Activated T-cell treated with anti-CD3 and anti-CD28 coated beads for 4 hours (primary cell): ENCODE measurements at regions not wholly inside any gene's neighbourhood (a gene's known extent, or its start where the extent isn't known, plus 50 kb on each side); places are given as distances from the start of the nearest gene placed in this dataset.

ENCODE experiments used
- DNase-seq: peaks from one replicate; pipeline ENCODE4 v3.0.0-alpha.2; 2020

DNA sequence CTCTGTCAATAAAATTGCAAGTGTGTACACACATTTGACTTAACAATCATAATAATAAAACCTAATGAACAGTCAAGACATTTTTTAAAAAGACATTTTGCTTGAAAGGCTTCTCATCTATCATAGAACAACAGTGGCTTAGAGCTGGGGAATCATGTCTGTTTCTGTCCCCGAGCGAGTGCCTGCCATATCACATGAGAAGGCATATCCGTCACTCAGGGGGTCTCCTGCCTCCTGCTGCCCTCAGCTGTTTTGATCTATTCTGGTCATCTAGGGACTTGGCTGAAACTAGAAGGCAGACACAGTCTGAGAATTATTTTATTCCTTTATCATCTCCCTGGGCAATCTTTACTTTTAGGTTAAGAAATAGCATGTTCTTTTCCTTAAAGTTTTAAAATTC, 278.7 kb upstream of the KLF6 start:
- DNase-seq, result no peak

GRCh38 chr10:4062751-4063150, 277.7 kb upstream of the KLF6 start:
- DNase-seq, result no peak

DNA sequence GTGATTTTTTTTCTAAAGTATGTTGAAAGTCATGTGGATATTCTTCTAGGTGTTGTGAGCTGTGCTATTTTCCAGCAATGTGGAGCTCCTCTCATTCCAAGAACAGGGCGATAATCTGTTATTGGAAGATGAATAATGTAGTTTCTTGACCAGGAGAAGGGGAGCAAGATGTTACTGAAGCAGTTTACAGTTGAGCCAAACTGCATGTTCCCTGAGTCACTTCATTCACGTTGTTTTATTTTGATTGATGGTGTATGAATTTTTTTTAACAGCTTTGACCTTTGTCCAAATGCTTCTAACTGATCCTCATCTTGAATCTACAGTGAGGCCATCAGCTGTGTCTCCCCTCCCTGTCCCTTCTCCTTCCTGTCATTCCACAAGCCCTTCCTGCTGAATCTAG, 277.1 kb upstream of the KLF6 start:
- no peak for DNase-seq

DNA sequence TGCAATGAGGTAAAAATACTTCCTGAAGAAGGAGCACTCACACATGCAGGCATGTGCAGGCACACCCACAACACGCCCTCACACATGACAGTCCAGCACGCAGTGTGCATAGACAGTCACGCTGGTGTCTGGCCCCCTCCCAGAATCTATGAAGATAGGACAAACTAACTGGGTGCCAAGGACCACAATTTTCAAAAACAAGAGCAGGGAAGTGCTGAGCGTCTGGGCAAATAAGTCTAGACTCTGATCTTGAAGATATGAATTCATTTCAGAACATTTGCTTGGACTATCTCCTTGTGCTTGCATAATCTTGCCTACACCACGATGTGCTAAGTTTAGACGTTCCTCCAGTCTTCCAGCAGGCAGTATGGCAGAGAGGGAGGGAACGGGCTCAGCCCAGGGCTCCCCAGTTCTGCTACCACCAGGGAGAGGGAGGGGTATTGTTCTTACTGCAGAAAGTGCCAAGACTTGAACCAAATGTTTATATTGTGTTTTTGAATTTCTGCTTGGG, 276.5 kb upstream of the KLF6 start:
- no peak for DNase-seq

DNA sequence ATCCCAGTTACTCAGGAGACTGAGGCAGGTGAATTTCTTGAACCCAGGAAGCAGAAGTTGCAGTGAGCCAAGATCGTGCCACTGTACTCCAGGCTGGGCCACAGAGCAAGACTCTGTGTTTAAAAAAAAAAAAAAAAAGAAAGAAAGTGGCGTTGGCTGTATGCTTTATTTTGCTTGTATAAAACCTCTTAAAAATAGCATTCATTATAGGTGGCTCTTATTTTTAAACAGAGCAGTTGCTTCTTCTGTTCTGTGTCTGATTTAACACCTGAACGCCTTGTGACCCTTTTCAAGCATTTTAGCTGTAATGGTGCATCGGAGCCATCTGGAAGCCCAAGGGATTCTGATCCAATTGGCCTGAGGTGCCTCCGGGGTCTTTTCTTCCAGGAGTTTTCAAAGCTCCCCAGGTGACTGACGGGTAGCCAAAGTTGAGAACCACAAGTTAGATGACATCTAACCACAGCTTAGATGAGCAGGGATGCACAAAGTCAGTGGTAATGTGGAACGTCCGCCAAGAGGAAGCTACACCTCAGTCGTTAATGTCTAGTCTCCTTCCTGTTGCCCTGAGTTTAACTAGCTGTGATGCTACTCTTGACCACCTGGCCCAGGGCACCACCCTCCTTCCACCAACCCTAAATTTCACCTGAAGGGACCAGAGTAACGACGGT, 274.6 kb upstream of the KLF6 start:
- DNase-seq, result no peak

- DNase-seq, result no peak
Observed at GRCh38 chr10:4058514-4059029, 273.6 kb upstream of the KLF6 start.

DNA sequence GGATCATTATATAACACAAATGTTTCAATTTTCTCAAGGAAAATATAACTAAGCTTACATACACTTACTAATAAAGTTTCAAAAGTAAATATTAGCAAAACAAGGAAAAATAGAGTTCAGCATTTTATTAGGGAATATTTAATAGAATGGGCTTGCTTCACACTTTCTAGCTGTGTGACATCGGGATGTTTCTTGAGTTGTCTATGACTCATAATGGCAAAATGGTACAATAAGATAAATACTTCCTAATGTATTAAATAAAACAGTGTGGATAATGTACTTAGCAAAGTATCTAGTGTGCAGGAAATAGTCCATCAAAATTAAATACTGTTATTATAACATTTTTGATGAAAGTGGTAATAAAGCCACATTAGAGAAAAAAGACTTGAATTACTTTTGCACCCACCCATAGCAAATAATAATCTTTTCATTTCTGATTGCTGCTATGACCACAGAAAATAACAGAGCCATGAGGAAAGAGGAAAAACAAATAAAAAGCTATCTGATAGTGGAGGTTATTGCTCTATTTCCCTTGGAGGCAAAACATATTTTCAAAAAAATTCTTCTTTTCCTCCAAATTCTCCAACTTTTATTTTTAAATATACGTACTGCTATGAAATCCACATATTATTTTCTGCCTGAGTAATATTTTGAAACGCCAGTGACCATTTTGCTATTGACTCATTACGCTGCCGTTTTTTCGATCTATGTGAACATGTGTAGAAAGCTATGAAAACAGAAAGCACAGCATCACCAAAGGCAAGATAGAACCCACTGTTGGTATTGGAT, 272.9 kb upstream of the KLF6 start:
- no peak for DNase-seq

DNA sequence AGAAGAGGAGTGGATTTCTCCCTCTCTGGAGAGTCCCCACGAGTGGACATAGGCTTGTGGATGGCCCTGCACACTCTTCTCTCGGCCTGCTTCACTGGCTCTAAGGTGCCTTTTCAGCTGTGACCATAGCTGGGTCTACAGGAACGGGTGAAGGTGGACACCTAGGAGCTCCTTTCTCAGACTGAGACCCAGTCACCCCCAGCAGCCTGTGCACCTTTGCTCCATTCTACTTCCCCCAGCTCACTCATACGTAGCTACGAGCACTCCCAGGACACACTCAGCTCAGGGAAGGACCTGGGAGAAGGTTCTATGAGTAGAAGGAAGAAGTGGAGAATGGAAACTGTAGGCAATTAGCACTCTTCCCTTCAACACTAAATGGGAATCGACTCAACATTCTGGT, 272.0 kb upstream of the KLF6 start:
- DNase-seq, result no peak

DNA sequence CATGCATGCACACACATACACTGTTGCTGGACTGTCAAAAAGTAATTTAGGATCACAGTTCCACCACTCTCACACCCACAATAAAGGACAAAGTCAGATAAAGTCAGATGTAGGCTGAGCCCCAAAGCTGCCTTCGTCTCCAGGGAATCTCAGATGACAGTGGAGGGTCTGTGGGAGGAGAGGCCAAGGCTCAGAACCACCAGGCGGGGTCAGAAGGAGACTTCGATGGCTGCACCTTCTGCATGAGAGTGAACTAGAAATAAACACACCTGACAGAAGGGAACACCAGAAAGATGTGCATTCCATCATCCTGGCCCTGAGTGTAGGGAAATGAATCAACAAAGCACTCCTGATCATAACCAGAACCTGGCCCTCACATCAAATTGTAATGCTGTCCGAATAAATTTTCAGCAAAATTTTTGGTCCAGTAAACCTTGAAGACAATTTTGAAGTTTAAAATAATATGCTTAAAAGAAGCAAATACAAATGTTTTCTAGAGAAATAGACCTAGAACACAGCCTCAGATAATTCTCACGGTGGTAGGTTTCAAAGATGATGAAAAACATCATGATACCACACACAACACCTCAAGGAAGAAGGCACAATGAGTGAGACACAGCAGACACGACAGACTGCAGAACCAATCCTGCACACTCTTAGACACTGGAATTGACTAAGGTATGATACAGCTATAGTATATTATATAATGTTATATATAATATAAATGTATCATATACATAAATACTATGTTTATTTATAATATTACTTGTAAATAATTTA, 269.8 kb upstream of the KLF6 start:
- no peak for DNase-seq

DNA sequence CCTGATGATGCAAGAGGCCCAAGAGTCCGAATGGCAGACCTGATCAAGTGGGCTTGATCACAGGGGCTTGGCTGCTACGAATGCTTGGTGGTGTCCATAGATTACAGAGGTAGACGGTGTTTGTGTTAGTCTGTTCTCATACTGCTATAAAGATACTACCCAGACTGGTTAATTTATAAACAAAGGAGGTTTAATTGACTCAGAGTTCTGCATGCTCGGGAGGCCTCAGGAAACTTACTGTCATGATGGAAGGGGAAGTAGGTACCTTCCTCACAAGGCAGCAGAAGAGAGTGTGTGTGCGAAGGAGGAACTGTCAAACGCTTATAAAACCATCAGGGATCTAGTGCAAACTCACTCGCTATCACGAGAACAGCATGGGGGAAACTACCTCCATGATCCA, 268.9 kb upstream of the KLF6 start:
- no peak for DNase-seq

- DNase-seq, result no peak
Observed at GRCh38 chr10:4051641-4052151, 266.7 kb upstream of the KLF6 start.

- no peak for DNase-seq
Observed at GRCh38 chr10:4051011-4051640, 266.1 kb upstream of the KLF6 start.

DNA sequence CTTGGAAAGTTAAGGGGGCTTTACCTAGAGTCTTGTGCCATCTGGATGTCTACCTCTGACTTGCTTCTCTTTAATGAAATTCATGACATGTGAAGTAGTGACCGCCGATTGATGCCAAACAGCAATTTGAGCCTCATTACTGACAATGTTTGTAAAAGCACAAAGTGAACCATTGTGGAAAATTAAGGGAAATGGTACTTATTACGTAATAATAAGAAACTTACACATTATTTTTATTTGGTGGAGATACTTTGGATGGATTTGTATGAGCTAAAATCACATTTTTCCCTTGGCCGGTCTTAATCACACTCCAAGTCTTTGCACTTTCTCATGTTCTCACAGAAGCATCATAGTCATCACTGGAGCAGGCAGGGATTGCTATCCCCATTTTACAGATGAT, 265.1 kb upstream of the KLF6 start:
- no peak for DNase-seq

DNA sequence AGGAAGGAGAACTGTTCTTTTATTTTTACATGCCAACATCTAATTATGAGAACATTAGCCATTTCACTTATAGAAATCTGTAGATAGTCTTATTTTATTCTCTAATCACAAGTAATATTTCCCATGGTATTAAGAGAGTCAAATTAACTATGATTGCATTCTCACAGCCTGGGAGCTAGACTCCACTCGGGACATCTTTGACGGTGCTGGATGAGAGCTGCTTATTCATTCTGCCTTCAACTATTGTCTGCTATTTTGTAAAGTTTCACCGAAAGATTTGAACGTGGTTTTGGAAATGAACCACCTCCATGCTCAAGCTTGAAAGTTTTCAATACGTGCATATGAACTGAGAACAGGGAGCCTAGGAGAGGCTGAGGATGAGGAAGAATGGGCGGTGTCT, 264.3 kb upstream of the KLF6 start:
- no peak for DNase-seq

DNA sequence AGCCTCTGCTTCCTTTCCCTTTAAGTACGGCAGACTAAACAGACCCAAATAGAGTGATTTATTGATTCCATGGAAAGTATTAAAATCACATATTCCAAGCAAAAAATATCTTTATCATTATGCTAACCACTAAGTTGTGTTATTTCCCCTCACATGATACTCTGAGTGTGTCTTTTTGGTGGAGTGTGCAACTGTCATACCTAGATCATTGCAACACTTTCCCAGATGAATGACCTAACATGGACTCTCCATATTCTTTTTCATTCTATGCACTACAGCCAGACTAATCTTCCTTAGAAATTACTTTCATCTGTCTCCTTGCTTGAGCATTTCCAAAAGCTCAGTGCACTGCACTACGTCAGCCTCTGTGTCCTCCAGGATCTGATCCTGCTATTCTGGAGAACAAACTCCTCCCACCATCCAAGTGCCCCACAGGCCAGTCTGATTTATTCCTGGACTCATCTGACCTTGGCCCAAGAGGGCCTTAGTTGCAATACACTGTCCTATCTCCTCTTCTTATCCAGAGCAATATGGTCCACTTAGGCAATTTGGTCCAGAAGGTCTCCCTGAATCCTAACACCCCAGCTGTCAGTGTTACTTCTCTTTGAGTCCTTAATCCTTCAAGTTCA, 263.3 kb upstream of the KLF6 start:
- DNase-seq, result no peak

DNA sequence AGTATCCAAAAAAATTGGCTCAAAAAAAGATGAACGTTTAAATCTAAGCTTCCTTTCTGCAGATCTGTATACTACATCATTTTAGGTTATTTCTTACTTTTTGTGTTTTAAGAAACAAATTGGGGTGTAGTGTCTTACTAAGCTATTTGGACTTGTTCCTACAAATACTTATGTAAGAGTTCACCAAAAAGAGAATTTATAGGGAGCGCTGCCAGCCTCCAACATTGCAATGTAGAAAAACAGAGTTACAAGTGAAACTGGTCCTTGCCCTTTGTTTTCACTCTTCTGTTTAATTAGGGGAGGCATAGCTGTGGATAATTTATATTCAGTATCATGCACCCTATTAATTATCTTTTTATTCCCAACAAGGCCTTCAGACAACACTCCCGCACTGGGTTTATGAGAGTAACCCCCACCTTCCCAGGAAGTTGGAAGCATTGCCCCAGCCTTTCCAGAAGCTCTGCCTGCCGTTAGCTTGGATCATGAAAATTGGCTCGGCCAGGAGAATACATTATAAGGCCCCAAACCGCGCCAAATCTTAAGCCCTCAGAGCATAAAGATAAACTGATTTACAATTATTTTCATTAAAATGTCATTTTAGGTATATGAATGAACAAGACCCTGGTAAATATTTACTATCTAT, 261.8 kb upstream of the KLF6 start:
- DNase-seq, result no peak

GRCh38 chr10:4046030-4046429, 261.0 kb upstream of the KLF6 start:
- no peak for DNase-seq

GRCh38 chr10:4043897-4044665, 259.1 kb upstream of the KLF6 start:
- DNase-seq, result no peak

- no peak for DNase-seq
Observed at GRCh38 chr10:4041635-4042034, 256.6 kb upstream of the KLF6 start.

DNA sequence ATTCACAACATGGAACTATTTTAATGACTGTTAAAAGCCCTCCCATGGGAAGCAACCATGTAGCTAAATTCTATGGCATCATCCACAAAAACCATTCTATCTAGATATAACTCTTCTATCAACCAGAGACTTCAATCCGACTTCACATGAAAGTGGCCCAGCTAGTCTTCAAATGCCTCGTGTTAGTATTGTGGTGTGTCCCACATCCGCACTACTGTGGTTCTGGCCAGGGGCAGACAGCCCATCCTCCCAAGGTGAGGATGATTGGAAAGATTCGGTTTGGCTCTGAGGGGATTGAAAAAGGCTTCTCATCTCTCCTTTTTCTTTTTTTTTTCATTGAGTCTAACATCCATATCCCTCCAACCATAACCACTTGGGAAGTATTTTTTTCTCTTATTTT, 253.0 kb upstream of the KLF6 start:
- no peak for DNase-seq

GRCh38 chr10:4035599-4035945, 250.6 kb upstream of the KLF6 start:
- DNase-seq, result no peak
